ENCODE measurements at regions not wholly inside any gene's neighbourhood (a gene's known extent, or its start where the extent isn't known, plus 50 kb on each side); places are given as distances from the start of the nearest gene placed in this dataset.

DNA sequence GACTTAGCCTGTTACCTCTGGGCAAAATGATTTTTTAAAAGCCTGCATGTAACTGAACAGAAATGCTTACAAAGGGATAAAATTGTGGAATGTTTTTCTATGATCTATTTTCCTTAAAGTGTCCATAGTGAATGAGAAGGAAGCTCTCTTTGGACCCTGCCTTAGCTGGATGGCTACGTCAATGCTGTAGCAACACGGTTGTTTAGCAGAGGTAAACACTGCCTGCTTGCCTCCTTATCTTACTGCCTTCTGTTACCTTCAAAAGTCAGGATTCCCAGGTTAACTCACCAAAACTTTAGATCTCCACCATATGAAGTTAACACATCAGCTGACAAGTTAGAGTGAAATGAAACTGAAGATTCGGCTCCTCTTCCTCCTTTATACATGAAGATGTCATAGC, 402.6 kb downstream of the SAMD5 start:
- H3K9me3 Mint-ChIP-seq: no peaks in the 10 kb centered on the region
- no peaks in the 10 kb centered on the region for H3K36me3 Mint-ChIP-seq (ENCODE audit: low read depth)
- no peak for ATAC-seq (replicated peaks)
- H3K27ac Mint-ChIP-seq: no peak overlapping the region
- H3K4me3 Mint-ChIP-seq: no peak overlapping the region
- no peaks in the 10 kb centered on the region for H3K27me3 Mint-ChIP-seq
- no peaks in the 10 kb centered on the region for H3K4me1 Mint-ChIP-seq

DNA sequence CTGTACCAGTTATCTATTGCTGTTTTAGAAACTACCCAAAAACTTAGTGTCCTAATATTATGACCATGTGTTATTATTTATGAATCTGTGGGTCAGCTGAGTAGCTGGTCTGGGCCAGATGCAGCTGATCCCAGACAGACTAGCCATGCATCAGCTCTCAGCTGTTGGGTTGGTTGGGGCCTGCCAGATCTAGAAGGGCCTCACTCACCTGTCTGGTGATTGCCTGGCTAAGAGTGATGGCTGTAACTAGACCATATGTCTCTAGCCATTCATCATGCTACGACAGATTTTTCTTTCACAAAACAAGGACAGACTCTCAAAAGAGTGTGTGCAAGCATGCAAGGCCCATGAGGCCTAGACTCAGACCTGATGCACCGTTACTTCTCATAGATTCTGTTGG, 403.2 kb downstream of the SAMD5 start:
- H3K4me1 Mint-ChIP-seq: no peaks in the 10 kb centered on the region
- no peaks in the 10 kb centered on the region for H3K27me3 Mint-ChIP-seq
- no peak overlapping the region for H3K4me3 Mint-ChIP-seq
- H3K9me3 Mint-ChIP-seq: no peaks in the 10 kb centered on the region
- no peak overlapping the region for H3K27ac Mint-ChIP-seq
- no peak for ATAC-seq (replicated peaks)
- no peaks in the 10 kb centered on the region for H3K36me3 Mint-ChIP-seq (ENCODE audit: low read depth)

GRCh38 chr6:147922799-147923198, 414.3 kb downstream of the SAMD5 start:
- H3K4me1 Mint-ChIP-seq: no peaks in the 10 kb centered on the region
- H3K27ac Mint-ChIP-seq: no peak overlapping the region
- H3K27me3 Mint-ChIP-seq: no peaks in the 10 kb centered on the region
- H3K36me3 Mint-ChIP-seq (ENCODE audit: low read depth): no peaks in the 10 kb centered on the region
- H3K4me3 Mint-ChIP-seq: no peak overlapping the region
- ATAC-seq (replicated peaks): no peak
- H3K9me3 Mint-ChIP-seq: peaks cover 7% of the 10 kb centered on the region

- H3K9me3 Mint-ChIP-seq: peaks cover 16% of the 10 kb centered on the region
- H3K4me3 Mint-ChIP-seq: no peak overlapping the region
- no peaks in the 10 kb centered on the region for H3K27me3 Mint-ChIP-seq
- no peaks in the 10 kb centered on the region for H3K4me1 Mint-ChIP-seq
- H3K36me3 Mint-ChIP-seq (ENCODE audit: low read depth): no peaks in the 10 kb centered on the region
- ATAC-seq (replicated peaks): no peak
- H3K27ac Mint-ChIP-seq: no peak overlapping the region
Observed at GRCh38 chr6:147924598-147924997, 416.1 kb downstream of the SAMD5 start.

DNA sequence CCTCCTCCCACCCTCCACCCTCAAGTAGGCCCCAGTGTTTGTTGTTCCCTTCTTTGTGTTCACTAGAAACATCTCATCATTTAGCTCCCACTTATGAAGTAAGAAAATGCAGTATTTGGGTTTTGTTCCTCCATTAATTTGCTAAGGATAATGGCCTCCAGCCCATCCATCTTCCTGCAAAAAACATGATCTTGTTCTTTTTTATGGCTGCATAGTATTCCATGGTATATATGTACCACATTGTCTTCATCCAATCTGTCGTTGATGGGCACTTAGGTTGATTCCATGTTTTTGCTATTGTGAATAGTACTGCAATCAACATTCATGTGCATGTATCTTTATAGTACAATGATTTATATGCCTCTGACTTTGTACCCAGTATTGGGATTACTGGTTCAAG, 416.8 kb upstream of the SASH1 start:
- H3K4me1 Mint-ChIP-seq: no peaks in the 10 kb centered on the region
- no peaks in the 10 kb centered on the region for H3K36me3 Mint-ChIP-seq (ENCODE audit: low read depth)
- no peak for ATAC-seq (replicated peaks)
- H3K27me3 Mint-ChIP-seq: peaks cover 4% of the 10 kb centered on the region
- H3K27ac Mint-ChIP-seq: no peak overlapping the region
- no peak overlapping the region for H3K4me3 Mint-ChIP-seq
- H3K9me3 Mint-ChIP-seq: peaks cover 22% of the 10 kb centered on the region

- Mint-ChIP-seq H3K36me3 (ENCODE audit: low read depth) (no peaks in the 10 kb centered on the region), H3K4me3 (no peak overlapping the region), H3K27ac (no peak overlapping the region), H3K27me3 (peaks cover 9% of the 10 kb centered on the region), H3K4me1 (no peaks in the 10 kb centered on the region), H3K9me3 (peaks cover 21% of the 10 kb centered on the region)
- ATAC-seq (replicated peaks): no peak
Observed at GRCh38 chr6:147930745-147931144, 411.9 kb upstream of the SASH1 start.

DNA sequence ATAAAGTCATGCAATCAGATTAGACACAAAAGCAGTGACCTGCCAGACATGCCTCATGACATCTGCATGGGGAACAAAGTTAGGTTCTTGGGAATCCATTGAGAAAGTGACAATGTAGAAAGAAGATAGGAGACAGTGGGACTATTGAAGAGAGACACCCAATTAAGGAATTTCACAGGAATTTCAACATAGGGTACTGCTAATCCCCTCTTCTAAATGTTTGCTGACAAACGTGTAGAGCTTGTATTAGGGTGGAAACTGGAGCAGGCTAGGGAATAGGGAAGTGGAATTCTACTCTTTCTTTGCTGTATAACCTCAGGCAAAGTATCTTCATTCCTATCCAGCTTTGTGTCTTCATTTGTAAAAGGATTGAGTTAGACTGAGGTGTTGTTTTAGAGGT, 409.4 kb upstream of the SASH1 start:
- Mint-ChIP-seq H3K27me3 (peaks cover 9% of the 10 kb centered on the region), H3K9me3 (peaks cover 11% of the 10 kb centered on the region), H3K27ac (no peak overlapping the region), H3K36me3 (ENCODE audit: low read depth) (no peaks in the 10 kb centered on the region), H3K4me3 (no peak overlapping the region), H3K4me1 (no peaks in the 10 kb centered on the region)
- no peak for ATAC-seq (replicated peaks)

- Mint-ChIP-seq H3K9me3 (peaks cover 5% of the 10 kb centered on the region), H3K36me3 (ENCODE audit: low read depth) (no peaks in the 10 kb centered on the region)
- ATAC-seq (replicated peaks): no peak
Observed at GRCh38 chr6:147935656-147936055, 407.0 kb upstream of the SASH1 start.

DNA sequence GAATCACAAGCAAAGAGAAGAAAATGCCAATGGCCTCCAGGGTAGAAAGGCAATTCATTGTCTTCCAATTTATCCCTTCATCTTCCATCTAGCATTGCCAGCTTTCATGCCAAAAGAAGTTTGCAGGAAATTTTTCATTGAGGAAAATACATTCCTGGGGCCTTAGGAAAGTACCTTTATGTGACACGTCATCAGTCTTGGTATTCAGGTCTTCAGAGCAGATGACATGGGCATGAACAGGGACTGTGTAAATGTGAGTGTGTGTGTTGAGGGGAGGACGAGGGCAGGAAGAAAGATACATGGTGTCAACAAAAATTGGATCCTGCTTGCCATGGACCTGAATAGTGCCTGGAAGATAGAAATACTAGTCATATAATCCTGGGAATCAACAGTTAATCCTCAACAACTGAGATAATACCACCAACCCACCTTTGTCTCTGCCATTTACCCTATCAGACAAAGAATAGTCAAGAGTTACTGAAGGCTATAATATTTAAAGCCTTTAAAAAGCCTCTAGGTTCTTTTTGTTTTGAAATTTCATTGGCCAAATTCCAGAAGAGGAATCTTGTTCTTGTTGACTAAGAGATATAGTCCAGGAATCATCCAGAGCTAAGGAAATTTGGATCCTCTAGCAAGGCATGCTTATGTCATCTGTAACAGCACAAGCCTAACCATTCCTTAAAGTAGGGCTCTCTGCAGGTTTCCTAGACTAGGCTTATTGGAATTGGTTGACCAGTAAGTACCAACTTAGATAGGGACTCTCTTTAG, 405.8 kb upstream of the SASH1 start:
- Mint-ChIP-seq H3K4me1 (no peaks in the 10 kb centered on the region), H3K4me3 (no peak overlapping the region), H3K36me3 (ENCODE audit: low read depth) (no peaks in the 10 kb centered on the region), H3K27ac (no peak overlapping the region), H3K9me3 (peaks cover 5% of the 10 kb centered on the region), H3K27me3 (peaks cover 7% of the 10 kb centered on the region)
- ATAC-seq (replicated peaks): no peak

More at GRCh38 chr6:147935656-147936055, 407.0 kb upstream of the SASH1 start:
- no peak overlapping the region for H3K4me3 Mint-ChIP-seq
- no peak overlapping the region for H3K27ac Mint-ChIP-seq
- no peaks in the 10 kb centered on the region for H3K4me1 Mint-ChIP-seq
- H3K27me3 Mint-ChIP-seq: peaks cover 7% of the 10 kb centered on the region

GRCh38 chr6:147941143-147941542, 401.5 kb upstream of the SASH1 start:
- ATAC-seq (replicated peaks): no peak
- Mint-ChIP-seq H3K36me3 (ENCODE audit: low read depth) (no peaks in the 10 kb centered on the region), H3K4me3 (no peak overlapping the region), H3K4me1 (no peaks in the 10 kb centered on the region), H3K9me3 (peaks cover 24% of the 10 kb centered on the region), H3K27ac (no peak overlapping the region), H3K27me3 (peaks cover 13% of the 10 kb centered on the region)

DNA sequence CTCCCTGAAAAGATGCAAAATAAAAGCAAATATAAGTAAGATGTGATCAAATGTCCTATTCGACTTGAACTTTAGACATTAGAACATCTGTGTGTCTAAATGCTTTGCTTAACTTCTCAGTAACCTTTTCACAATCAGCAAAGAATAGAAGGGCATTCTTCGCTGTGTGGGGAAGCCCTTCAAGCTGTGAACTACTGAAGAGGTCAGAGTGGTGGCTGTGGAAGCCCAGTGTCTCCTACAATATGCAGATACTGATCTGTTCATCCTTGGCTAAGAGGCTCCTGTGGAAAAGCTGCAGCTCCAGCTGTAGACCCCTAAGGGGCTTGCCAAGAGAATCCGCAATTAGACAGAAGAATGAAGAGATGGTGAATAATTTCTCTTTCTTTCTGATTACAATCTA, 400.3 kb upstream of the SASH1 start:
- Mint-ChIP-seq H3K36me3 (ENCODE audit: low read depth) (no peaks in the 10 kb centered on the region), H3K27me3 (peaks cover 13% of the 10 kb centered on the region), H3K9me3 (peaks cover 24% of the 10 kb centered on the region), H3K27ac (no peak overlapping the region), H3K4me1 (no peaks in the 10 kb centered on the region), H3K4me3 (no peak overlapping the region)
- no peak for ATAC-seq (replicated peaks)

- Mint-ChIP-seq H3K27ac (no peak overlapping the region), H3K4me3 (no peak overlapping the region), H3K4me1 (no peaks in the 10 kb centered on the region), H3K36me3 (ENCODE audit: low read depth) (no peaks in the 10 kb centered on the region), H3K9me3 (peaks cover 24% of the 10 kb centered on the region), H3K27me3 (peaks cover 13% of the 10 kb centered on the region)
- no peak for ATAC-seq (replicated peaks)
Observed at GRCh38 chr6:147944122-147944521, 398.5 kb upstream of the SASH1 start.

DNA sequence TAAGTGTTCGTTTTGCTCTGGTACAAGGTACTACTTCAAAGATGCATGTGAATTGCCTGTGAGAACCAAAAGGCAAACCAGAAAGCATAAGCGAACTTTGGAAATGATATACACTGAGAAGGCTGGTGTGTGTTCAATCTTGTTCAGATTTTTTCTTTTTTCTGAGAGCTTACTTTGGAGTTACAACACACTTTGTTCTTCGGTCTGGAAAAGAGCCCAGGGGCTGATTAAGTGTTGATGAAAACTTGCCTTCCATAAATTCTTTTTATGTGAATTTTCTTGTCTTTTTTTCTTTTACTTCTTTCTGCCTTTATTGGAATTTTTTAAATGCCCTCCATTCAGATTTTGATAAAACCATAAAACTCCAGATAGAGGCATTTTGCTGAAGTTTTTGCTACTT, 395.1 kb upstream of the SASH1 start:
- no peak overlapping the region for H3K4me3 Mint-ChIP-seq
- H3K27me3 Mint-ChIP-seq: peaks cover 14% of the 10 kb centered on the region
- H3K4me1 Mint-ChIP-seq: no peaks in the 10 kb centered on the region
- H3K36me3 Mint-ChIP-seq (ENCODE audit: low read depth): no peaks in the 10 kb centered on the region
- H3K9me3 Mint-ChIP-seq: peaks cover 19% of the 10 kb centered on the region
- H3K27ac Mint-ChIP-seq: no peak overlapping the region
- ATAC-seq (replicated peaks): no peak

- peaks cover 6% of the 10 kb centered on the region for H3K9me3 Mint-ChIP-seq
- H3K27me3 Mint-ChIP-seq: peaks cover 7% of the 10 kb centered on the region
- ATAC-seq (replicated peaks): no peak
- H3K36me3 Mint-ChIP-seq (ENCODE audit: low read depth): no peaks in the 10 kb centered on the region
- no peaks in the 10 kb centered on the region for H3K4me1 Mint-ChIP-seq
- no peak overlapping the region for H3K4me3 Mint-ChIP-seq
- no peak overlapping the region for H3K27ac Mint-ChIP-seq
Observed at GRCh38 chr6:147949981-147950622, 392.5 kb upstream of the SASH1 start.

DNA sequence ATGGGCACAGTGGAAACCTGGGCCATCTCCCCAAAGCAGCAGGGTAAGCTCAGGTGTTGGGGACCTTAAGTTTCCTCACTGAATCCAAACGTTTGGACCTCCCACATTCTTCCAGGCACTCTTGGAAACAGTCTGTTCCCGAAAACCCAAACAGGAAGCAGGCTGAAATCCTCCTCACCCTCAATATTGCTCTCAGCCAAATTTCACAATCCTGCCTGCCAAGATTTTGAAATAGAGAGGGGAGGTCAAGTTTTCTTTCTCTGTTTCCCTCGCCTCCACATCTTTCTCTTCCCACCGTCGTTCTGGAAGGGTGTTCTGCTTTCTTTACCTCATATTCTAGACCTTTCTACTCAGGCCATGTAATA, 392.0 kb upstream of the SASH1 start:
- H3K4me1 Mint-ChIP-seq: no peaks in the 10 kb centered on the region
- ATAC-seq (replicated peaks): no peak
- H3K36me3 Mint-ChIP-seq (ENCODE audit: low read depth): no peaks in the 10 kb centered on the region
- peaks cover 4% of the 10 kb centered on the region for H3K27me3 Mint-ChIP-seq
- no peak overlapping the region for H3K27ac Mint-ChIP-seq
- no peak overlapping the region for H3K4me3 Mint-ChIP-seq
- H3K9me3 Mint-ChIP-seq: peaks cover under 1% of the 10 kb centered on the region

Measured in activated T-helper 17 cell treated with anti-CD3 and anti-CD28 coated beads, Interleukin-2, amount 50 U/mL, for 72 hours (primary cell).